NCI-H82 treated with DMSO at 0.1 percent for 48 hours (cell line): ENCODE measurements at regions not wholly inside any gene's neighbourhood (a gene's known extent, or its start where the extent isn't known, plus 50 kb on each side); places are given as distances from the start of the nearest gene placed in this dataset.
A peak's percentile ranks its signal among the peaks of the same experiment; 100 is the strongest.
"Not testable (repeated sequence)": the region's sequence is repeated elsewhere in the genome, so short reads cannot be mapped to it uniquely, and the experiment has no call there.

ENCODE experiments used
- DNase-seq: peaks from one replicate; lab custom pipeline; 2025; ENCODE audit not compliant: unreplicated experiment; lab: John Stamatoyannopoulos, UW

DNA sequence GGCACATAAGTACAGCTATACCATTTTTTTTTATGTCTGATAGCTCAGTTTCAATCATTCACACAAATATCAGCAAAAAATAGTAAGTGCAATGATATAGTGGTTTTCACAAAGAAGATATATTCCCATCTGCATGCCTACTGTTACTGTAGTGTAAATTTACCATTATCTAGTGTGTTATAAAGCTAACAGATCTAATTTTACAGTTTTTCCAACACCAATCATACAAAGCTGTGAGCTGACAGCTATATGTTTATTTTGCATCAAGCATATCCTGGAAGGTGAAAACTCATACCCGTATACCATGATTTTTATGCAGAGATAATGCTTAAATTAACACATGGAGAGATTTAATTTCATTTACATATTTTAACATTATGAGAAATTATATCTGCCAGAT is 89.9 kb upstream of the HAPLN1 start:
- no peak for DNase-seq

DNA sequence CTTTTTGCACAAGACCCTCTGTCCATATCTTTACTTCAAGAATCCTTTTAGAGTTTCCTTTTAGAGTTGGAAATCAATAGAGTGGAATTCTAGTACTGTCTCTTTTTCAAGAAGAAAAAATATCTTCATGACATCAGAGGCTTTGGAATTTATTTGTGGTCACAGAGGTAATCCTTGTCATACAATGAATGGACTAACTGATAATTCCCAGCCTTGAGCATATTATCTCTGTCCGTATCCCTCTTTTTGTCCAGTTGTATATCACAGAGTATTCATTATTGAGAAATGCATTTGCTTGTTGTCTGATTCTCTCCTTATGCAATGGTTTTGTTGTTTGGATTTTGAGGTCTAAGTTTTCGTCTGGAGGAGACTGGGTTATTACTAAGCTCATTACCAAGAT is 82.0 kb upstream of the HAPLN1 start:
- no peak for DNase-seq

DNA sequence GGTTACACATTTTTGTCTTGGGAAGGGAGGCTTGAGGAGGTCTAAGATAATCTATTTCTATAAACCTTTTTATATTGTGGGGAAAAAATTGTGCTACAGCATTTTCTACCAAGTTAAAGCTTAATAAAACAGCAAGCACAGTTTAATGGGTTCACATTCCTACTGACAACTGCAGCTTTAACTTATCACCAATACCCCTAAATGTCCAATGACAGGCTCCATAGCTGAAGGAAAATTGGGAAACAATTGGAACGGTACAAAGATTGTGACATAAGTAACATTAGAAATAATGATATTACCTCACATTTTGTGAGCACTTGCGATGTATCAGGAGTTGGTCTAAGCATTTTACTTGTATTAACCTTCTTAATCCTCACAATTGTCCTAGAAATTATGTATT is 79.5 kb upstream of the HAPLN1 start:
- no peak for DNase-seq

DNA sequence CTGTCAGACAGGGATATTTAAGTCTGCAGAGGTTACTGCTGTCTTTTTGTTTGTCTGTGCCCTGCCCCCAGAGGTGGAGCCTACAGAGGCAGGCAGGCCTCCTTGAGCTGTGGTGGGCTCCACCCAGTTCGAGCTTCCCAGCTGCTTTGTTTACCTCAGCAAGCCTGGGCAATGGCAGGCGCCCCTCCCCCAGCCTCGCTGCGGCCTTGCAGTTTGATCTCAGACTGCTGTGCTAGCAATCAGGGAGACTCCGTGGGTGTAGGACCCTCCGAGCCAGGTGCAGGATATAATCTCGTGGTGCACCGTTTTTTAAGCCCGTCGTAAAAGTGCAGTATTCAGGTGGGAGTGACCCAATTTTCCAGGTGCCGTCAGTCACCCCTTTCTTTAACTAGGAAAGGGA is 78.4 kb upstream of the HAPLN1 start:
- DNase-seq, result not testable (repeated sequence)

DNA sequence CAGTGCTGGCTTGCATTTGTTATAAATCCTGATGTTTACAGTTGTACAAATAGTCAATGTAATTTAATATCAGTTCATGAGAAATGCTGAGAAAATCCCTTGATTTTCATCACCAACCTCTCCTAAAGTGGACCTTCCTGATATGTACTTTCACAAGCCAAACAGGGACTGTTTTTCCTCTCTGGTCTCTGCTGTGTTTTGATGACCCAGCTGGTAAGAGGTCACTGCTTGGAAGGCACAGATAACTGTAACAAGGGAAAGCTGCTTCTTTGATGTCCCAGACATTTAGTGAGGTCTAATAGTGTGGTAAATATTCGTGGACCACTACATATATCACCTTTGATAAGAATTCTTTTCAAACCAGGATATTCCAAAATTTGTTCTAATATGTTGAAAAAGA is 68.7 kb upstream of the HAPLN1 start:
- no peak for DNase-seq

DNA sequence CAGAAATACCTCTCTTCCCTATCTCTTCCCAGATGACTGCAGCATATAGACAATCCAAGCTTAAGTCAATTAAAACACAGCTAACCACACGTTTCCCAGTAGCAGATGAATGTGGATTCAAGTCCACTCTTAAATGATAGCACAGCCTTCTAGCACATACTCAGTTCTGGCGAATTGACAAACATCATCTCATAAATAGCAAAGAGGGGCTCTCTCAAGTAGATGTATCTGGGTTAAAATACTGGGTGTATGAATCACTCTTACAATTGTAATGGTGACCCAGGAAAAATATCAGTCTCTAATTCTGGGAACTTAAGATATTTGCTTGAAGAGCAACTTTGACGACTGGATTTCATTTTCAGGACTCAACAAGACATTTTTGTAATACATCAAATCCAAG is 67.0 kb upstream of the HAPLN1 start:
- no peak for DNase-seq

DNA sequence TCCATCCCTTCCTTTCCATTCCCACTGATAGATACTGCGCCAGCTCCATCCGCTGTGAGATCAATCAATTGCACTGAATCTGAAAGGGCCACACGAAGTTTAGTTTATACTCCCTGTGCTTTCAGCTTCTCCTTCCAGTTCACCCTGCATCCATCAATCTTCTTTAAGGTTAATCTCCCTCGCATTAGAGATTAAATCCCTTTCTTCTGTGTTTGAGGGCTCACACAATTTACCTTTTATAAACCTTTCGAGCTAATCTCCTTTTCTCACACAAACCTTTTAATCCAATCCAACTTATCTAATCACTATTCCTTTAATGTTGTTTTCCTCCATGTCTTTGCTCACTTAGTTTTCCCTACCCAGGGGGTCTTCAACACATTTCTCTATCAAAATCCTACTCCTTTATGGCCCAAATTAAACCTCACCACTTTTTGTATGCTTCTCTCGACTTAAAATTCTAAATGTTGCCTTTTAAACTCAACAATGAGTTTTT is 64.6 kb upstream of the HAPLN1 start:
- DNase-seq, result peak; percentile 95

DNA sequence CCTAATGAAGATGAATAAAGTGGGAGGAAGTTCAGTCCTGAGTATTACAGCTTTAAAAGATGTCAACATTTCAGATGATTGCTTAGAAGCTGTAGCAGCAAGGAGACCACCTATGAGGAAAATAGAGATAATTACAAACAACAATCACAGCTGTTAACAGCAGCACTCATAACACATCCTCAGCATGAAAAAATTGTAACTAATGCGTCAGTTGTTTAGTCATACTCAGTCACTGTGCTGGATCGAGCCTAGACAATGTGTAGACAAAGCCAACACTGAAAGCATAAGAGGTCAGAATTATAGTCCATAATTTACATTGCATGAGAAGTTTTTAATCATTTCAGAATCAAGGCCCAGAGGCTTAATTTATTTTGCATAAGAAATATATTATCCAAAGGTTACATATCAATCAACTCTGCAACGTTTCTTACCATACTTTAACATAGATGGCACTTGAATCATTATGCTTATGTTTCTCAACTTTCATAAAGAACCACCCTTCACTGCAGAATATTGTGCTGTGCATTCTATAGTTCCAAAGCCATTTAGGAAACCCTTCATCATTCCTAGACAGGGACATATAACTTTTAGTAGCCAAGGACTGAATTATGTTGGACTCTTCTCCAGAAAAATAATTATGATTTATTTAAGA is 60.2 kb upstream of the HAPLN1 start:
- no peak for DNase-seq

DNA sequence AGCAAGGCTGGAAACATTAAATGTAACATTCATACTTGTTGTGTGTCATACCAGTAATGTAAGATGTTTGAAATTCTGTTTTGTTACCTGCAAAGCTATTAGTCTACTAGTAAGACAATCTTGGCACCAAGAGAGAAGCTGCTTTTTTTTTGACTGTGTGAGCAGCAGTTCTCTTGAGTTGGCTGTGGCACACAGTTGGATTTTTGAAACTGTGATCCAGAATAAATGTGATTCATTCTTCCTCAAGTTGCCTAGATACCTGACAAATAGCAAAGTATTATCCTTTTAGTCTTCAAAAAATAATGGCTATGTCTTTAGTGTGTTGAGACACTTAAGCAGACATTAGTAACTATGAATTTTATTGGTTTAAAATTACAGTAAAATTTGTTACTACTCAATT is 57.2 kb upstream of the HAPLN1 start:
- DNase-seq, result no peak

DNA sequence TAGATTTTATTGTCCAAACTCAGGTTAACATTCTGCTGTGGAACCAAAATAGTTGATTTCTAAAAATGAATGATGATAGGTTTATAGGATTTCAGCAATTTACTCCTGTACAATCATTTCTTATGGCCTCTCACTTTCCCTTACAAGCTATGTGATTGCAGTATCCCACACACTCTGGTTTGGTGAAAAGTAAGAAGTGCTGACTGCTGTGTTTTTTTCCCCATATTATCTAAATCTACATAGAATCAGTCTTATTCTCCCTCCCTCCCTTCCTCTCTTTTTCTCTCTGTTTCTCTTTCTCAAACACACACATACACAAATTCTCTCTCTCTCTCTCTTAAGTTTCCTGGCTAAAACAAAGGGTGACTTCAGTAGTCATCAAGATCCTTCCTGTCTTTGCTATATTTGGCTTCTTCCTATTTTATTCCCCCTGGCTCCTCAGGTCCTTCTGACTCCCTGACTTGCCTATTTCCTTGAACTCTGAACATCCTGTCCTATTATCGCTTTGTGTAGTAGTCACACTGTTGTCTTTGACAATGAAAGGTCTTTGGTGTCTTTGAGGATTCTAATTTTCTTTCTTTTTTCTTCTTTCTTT is 55.9 kb upstream of the HAPLN1 start:
- no peak for DNase-seq
